ENCODE measurements at regions not wholly inside any gene's neighbourhood (a gene's known extent, or its start where the extent isn't known, plus 50 kb on each side); places are given as distances from the start of the nearest gene placed in this dataset.

DNA sequence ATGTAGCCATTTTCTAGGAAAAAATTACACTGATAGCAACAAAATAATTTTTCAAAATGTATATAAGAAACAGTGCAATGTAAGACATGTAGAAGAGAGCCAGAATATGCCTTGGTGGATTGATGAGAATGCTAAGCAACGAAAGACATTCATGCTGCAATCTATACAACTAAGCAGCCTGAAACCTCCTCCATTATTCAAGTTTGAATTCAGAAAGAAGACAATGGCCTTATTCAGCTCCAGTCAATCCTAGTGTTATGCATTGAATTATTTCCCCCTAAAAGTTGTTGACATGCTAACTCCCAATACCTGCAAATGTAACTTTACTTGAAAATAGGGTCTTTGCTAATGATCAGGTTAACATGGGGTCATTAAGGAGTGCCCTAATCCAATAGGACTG is 73.5 kb downstream of the BTG1 start:
- no peaks in the 10 kb centered on the region for H3F3A ChIP-seq (ENCODE audit: insufficient read depth, low read length)
- H2AFZ ChIP-seq (ENCODE audit: low read length), result no peak overlapping the region
- H3K27me3 ChIP-seq (replicated peaks; ENCODE audit: insufficient read depth, low read length), result no peaks in the 10 kb centered on the region
- 0 out of 2 replicates have a peak, but pooled peaks cover 5% of the 10 kb centered on the region for H3K9me2 ChIP-seq (replicated peaks; ENCODE audit: insufficient read depth, low read length)
- H3K27ac ChIP-seq (ENCODE audit: low read length), result no peak overlapping the region
- no peaks in the 10 kb centered on the region for H3K79me2 ChIP-seq (ENCODE audit: low read length)
- H3K9me3 ChIP-seq (replicated peaks; ENCODE audit: insufficient read depth, low read length), result no peaks in the 10 kb centered on the region
- H3K9ac ChIP-seq (ENCODE audit: low read length), result no peak overlapping the region
- H3K4me1 ChIP-seq (ENCODE audit: low read length), result no peaks in the 10 kb centered on the region
- H3K4me2 ChIP-seq (ENCODE audit: low read depth, low read length), result no peak overlapping the region
- TF ChIP-seq EZH2 (optimal IDR thresholded peaks at IDR 0.05; ENCODE audit: low read depth, low read length) (no peak), EZH2phosphoT487 (IDR thresholded peaks at IDR 0.05; ENCODE audit: low read length) (no peak)
- no peaks in the 10 kb centered on the region for H3K36me3 ChIP-seq (replicated peaks; ENCODE audit: insufficient read depth, low read length)
- no peaks in the 10 kb centered on the region for H4K20me1 ChIP-seq (ENCODE audit: insufficient read depth, low read length)
- no peak for DNase-seq
- no peak overlapping the region for H3K4me3 ChIP-seq (ENCODE audit: low read length)

DNA sequence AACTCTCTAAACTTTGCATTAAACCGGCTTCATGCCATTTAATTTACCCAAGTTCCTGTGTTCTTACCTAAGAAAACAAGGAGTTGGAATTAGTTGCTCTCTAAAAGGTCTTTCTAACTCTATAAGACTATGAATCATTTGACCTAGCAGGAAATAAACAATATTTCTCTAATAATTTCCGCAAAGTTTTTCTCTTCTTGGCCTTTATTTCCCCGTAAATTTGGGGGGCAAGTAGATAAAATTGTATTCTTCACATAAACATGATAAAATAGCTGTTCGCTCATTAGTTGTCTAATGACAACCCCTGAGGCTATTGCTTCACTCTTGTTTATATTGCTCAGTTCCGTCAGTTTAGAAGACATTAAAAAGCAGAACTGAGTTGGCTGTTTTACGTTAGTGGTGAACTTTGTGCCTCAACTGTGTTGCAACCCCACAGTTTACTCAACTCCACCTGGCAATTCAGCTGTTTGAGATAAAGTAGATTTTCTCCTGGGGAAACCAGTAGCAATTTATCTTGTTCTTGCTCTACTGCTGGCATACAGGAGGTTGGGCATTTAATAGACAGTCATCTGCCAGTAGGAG is 74.7 kb downstream of the BTG1 start:
- no peak overlapping the region for H3K4me2 ChIP-seq (ENCODE audit: low read depth, low read length)
- H3K9me3 ChIP-seq (replicated peaks; ENCODE audit: insufficient read depth, low read length), result no peaks in the 10 kb centered on the region
- no peak overlapping the region for H3K27ac ChIP-seq (ENCODE audit: low read length)
- H3F3A ChIP-seq (ENCODE audit: insufficient read depth, low read length), result no peaks in the 10 kb centered on the region
- no peaks in the 10 kb centered on the region for H3K79me2 ChIP-seq (ENCODE audit: low read length)
- H3K27me3 ChIP-seq (replicated peaks; ENCODE audit: insufficient read depth, low read length), result no peaks in the 10 kb centered on the region
- no peaks in the 10 kb centered on the region for H4K20me1 ChIP-seq (ENCODE audit: insufficient read depth, low read length)
- 0 out of 2 replicates have a peak, but pooled peaks cover 5% of the 10 kb centered on the region for H3K9me2 ChIP-seq (replicated peaks; ENCODE audit: insufficient read depth, low read length)
- no peak overlapping the region for H2AFZ ChIP-seq (ENCODE audit: low read length)
- no peaks in the 10 kb centered on the region for H3K4me1 ChIP-seq (ENCODE audit: low read length)
- H3K9ac ChIP-seq (ENCODE audit: low read length), result no peak overlapping the region
- no peak for DNase-seq
- TF ChIP-seq EZH2phosphoT487 (IDR thresholded peaks at IDR 0.05; ENCODE audit: low read length), result no peak
- TF ChIP-seq EZH2 (optimal IDR thresholded peaks at IDR 0.05; ENCODE audit: low read depth, low read length), result no peak
- TF ChIP-seq, protein P1, sequence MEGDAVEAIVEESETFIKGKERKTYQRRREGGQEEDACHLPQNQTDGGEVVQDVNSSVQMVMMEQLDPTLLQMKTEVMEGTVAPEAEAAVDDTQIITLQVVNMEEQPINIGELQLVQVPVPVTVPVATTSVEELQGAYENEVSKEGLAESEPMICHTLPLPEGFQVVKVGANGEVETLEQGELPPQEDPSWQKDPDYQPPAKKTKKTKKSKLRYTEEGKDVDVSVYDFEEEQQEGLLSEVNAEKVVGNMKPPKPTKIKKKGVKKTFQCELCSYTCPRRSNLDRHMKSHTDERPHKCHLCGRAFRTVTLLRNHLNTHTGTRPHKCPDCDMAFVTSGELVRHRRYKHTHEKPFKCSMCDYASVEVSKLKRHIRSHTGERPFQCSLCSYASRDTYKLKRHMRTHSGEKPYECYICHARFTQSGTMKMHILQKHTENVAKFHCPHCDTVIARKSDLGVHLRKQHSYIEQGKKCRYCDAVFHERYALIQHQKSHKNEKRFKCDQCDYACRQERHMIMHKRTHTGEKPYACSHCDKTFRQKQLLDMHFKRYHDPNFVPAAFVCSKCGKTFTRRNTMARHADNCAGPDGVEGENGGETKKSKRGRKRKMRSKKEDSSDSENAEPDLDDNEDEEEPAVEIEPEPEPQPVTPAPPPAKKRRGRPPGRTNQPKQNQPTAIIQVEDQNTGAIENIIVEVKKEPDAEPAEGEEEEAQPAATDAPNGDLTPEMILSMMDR (IDR thresholded peaks at IDR 0.05; ENCODE audit: low read length), result no peak
- H3K36me3 ChIP-seq (replicated peaks; ENCODE audit: insufficient read depth, low read length), result no peaks in the 10 kb centered on the region
- H3K4me3 ChIP-seq (ENCODE audit: low read length), result no peak overlapping the region

DNA sequence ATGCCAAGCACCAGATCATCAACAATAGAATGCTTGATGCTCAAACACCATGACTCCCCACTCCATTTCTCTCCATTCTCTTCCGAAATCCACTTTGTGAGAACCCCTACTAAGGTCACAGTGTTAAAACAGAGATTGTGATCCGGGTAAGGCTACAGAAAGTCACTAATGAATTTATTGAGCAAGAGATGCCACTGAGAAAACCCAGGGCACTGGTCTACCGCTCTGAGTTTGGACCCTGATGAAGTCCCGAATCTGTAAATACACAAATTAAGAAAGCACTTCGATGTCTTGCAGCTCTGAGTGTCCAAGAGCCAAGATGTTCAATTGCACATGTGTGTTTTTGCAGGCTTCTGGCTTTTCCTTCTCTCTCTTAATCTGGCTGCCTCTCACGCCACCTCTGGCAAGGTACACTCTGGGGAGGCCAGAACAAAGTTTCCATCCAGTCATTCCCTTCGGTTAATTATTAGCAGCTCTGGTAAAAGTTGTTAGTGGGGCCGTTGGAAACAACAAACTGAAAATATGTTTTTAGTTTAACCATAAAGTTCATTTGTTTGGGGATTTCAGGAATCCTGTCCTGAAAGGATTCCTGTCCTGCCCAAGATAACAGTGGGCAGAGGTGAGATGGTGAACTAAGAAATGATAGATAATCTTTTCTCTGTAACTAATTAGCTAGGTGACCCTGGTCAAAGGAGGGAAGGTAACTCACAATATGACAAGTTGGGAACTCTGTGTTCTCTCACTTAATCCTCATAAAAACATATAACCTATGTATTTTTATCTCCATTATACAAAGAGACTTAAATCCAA is 75.4 kb downstream of the BTG1 start:
- Histone ChIP-seq H3K4me3 (ENCODE audit: low read length) (no peak overlapping the region), H3K9ac (ENCODE audit: low read length) (no peak overlapping the region), H3K27me3 (replicated peaks; ENCODE audit: insufficient read depth, low read length) (no peaks in the 10 kb centered on the region), H3K27ac (ENCODE audit: low read length) (no peak overlapping the region), H4K20me1 (ENCODE audit: insufficient read depth, low read length) (no peaks in the 10 kb centered on the region), H3F3A (ENCODE audit: insufficient read depth, low read length) (no peaks in the 10 kb centered on the region), H3K4me2 (ENCODE audit: low read depth, low read length) (no peak overlapping the region), H3K36me3 (replicated peaks; ENCODE audit: insufficient read depth, low read length) (no peaks in the 10 kb centered on the region), H3K79me2 (ENCODE audit: low read length) (no peaks in the 10 kb centered on the region), H2AFZ (ENCODE audit: low read length) (no peak overlapping the region), H3K9me2 (replicated peaks; ENCODE audit: insufficient read depth, low read length) (0 out of 2 replicates have a peak, but pooled peaks cover 5% of the 10 kb centered on the region), H3K9me3 (replicated peaks; ENCODE audit: insufficient read depth, low read length) (no peaks in the 10 kb centered on the region), H3K4me1 (ENCODE audit: low read length) (no peaks in the 10 kb centered on the region)
- no peak for TF ChIP-seq EZH2phosphoT487 (IDR thresholded peaks at IDR 0.05; ENCODE audit: low read length)
- no peak for TF ChIP-seq EZH2 (optimal IDR thresholded peaks at IDR 0.05; ENCODE audit: low read depth, low read length)
- TF ChIP-seq, protein P1 (IDR thresholded peaks at IDR 0.05; ENCODE audit: low read length), result no peak
- DNase-seq, result no peak
